WI38 (cell line): ENCODE measurements at regions not wholly inside any gene's neighbourhood (a gene's known extent, or its start where the extent isn't known, plus 50 kb on each side); places are given as distances from the start of the nearest gene placed in this dataset.

Experiments used
- H3K4me3 ChIP-seq: 2 replicates; pipeline ENCODE4 v1.5.1; 2011; ENCODE audit warnings: low read depth, mild to moderate bottlenecking, control low read depth, low read length
- CTCF ChIP-seq: IDR thresholded peaks from 2 replicates; pipeline ENCODE4 v1.5.1; 2012; ENCODE audit warnings: low read depth, mild to moderate bottlenecking, control low read depth, low read length

- no peak overlapping the region for H3K4me3 ChIP-seq
- TF ChIP-seq CTCF, result no peak
Measured at GRCh38 chr13:76455960-76456359, 430.2 kb downstream of the KCTD12 start.

GRCh38 chr13:76454991-76455390, 431.2 kb downstream of the KCTD12 start:
- H3K4me3 ChIP-seq, result no peak overlapping the region
- TF ChIP-seq CTCF, result no peak

GRCh38 chr13:76449716-76450115, 436.5 kb downstream of the KCTD12 start:
- H3K4me3 ChIP-seq, result no peak overlapping the region
- no peak for TF ChIP-seq CTCF

- H3K4me3 ChIP-seq, result no peak overlapping the region
- TF ChIP-seq CTCF, result no peak
Measured at GRCh38 chr13:76446191-76446590, 440.0 kb downstream of the KCTD12 start.

- TF ChIP-seq CTCF, result no peak
- H3K4me3 ChIP-seq, result no peak overlapping the region
Measured at GRCh38 chr13:76440568-76440967, 445.6 kb downstream of the KCTD12 start.

- H3K4me3 ChIP-seq, result no peak overlapping the region
- TF ChIP-seq CTCF, result no peak
Measured at GRCh38 chr13:76439546-76439945, 446.7 kb downstream of the KCTD12 start.

- no peak overlapping the region for H3K4me3 ChIP-seq
- no peak for TF ChIP-seq CTCF
Measured at GRCh38 chr13:76438050-76438449, 448.2 kb downstream of the KCTD12 start.

GRCh38 chr13:76425935-76426334, 460.3 kb downstream of the KCTD12 start:
- TF ChIP-seq CTCF, result no peak
- H3K4me3 ChIP-seq, result no peak overlapping the region
